ENCODE measurements at regions not wholly inside any gene's neighbourhood (a gene's known extent, or its start where the extent isn't known, plus 50 kb on each side); places are given as distances from the start of the nearest gene placed in this dataset.
"Not testable (repeated sequence)": the region's sequence is repeated elsewhere in the genome, so short reads cannot be mapped to it uniquely, and the experiment has no call there.

DNA sequence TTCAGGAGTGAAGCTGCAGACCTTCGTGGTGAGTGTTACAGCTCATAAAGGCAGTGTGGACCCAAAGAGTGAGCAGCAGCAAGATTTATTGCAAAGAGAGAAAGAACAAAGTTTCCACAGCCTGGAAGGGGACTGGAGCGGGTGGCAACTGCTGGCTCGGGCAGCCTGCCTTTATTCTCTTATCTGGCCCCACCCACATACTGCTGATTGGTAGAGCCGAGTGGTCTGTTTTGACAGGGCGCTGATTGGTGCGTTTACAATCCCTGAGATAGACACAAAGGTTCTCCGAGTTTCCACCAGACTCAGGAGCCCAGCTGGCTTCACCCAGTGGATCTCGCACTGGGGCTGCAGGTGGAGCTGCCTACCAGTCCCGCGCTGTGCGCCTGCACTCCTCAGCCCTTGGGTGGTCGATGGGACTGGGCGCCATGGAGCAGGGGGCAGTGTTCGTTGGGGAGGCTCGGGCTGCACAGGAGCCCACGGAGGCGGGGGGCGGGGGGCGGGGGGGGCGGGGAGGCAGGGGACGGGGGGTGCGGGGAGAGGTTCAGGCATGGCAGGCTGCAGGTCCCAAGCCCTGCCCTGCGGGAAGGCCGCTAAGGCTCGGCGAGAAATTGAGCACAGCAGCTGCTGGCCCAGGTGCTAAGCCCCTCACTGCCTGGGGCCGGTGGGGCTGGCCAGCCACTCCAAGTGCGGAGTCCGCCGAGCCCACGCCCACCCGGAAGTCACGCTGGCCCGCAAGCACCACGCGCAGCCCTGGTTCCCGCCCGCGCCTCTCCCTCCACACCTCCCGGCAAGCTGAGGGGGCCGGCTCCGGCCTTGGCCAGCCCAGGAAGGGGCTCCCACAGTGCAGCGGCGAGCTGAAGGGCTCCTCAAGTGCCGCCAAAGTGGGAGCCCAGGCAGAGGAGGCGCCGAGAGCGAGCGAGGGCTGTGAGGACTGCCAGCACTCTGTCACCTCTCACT is 59.9 kb upstream of the EN2 start:
- not testable (repeated sequence) for DNase-seq (ENCODE audit: low spot score)

DNA sequence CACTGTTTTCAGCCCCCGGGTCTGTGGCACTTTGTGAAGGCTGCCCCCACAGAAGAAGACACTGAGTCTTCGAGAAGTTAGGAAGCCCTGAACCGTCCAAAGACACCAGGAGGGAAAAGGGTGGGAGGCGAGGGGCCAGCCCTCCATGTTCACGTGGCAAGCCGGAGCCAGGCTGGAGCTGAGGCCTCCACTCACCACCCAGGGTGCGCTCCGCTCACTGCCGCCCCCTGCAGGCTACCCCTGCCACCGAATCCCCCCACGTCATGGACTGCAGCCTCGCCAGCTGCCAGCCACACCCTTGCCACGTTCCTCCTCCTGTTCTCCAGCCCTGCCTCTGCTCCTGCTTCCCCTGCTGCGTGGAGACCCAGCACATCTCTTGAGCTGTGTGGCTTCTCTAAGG is 59.0 kb upstream of the EN2 start:
- no peak for DNase-seq (ENCODE audit: low spot score)

DNA sequence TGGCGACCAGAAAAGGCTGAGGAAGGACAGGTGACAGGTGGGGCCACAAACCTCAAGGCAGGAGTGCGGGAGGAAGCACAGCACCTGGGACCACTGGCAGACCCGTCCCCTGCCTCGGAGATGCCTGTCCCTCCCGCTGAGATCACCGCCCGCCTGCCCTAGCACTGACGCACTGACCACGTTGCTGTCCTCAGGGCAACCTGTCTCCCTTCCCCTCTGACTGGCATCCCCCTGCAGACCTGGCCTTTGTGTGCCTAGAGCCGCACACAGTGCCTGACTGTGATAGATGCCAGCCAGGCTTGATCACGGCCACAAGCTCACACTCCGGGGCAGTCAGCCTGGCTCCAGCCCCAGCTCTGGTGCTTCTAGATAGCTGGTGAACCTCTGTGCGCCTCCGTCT is 58.4 kb upstream of the EN2 start:
- DNase-seq (ENCODE audit: low spot score), result no peak

DNA sequence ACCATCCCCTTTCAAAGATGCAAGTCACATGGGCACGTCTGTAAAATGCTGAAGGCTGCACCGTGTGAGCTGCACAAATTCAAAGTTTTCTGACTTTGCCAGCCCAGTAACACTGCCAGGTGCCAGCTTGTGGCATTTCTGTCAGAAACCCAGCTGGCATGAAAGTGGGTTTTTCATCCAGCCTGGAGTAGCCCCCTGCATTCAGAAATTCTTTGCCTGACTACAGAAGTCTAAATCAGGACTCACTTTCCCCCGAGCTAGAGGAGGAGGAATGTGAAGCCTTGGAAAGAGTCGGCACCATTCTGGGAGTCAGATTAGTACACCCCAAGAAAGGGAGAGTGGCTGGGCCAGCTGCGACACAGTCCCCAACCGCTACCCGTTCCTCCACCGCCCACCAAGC is 56.7 kb upstream of the EN2 start:
- DNase-seq (ENCODE audit: low spot score), result no peak

DNA sequence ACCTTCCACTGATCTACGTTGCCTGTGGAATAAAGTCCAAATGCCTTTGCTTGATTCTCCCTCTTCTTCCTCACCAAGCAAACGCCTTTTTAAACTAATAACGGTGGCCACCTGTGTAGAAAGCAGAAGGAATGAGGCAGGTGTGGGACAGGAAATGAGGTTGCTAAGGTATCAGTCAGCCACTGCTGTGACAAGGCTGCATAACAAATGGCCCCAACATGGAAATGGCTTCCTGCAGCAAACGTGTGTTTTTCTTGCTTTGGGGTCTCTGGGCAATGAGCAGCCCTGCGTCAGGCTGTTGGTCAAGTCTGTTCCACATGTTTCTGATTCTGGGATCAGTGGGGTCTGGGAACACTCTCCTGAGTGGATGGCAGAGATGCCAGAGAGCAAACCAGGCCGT is 56.0 kb upstream of the EN2 start:
- no peak for DNase-seq (ENCODE audit: low spot score)

DNA sequence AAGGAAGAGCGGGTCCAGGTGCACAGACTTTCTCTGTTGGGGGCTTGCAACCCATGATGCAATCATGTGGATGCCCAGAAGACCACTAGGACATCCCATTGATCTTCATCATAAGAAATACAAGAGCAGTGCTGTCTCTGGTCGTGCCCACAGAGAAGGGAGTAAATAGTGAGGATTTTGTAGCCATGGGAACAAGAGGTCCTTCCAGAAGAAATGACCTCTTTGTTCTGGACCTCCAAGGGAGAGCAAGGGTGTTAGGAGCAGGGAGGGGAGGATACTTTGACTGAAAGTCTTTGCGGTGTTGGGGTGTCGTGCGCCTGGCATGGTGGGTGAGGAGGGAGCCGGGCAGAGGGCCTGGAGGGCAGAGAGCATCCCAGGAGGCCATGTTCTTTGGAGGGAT is 55.0 kb upstream of the EN2 start:
- no peak for DNase-seq (ENCODE audit: low spot score)

DNA sequence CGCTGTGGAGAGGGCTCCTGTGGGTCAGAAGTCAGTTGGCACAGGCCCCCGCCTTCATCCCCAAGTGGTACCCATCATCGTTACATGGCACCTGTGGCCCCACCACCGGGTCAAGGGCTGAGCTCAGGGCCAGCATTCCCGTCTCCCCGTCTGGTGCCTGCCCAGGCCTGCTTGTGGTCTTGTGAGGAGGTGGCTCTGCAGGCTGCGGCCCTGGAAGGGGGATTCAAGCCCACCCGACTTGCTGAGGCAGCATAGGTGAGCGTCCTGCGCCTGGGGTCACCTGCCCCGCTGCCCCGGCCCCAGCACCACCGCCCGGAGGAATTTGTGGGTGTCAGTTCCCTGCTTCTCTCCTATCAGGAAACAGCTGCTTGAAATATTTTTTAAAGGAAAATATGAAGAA is 53.0 kb upstream of the EN2 start:
- DNase-seq (ENCODE audit: low spot score), result no peak

DNA sequence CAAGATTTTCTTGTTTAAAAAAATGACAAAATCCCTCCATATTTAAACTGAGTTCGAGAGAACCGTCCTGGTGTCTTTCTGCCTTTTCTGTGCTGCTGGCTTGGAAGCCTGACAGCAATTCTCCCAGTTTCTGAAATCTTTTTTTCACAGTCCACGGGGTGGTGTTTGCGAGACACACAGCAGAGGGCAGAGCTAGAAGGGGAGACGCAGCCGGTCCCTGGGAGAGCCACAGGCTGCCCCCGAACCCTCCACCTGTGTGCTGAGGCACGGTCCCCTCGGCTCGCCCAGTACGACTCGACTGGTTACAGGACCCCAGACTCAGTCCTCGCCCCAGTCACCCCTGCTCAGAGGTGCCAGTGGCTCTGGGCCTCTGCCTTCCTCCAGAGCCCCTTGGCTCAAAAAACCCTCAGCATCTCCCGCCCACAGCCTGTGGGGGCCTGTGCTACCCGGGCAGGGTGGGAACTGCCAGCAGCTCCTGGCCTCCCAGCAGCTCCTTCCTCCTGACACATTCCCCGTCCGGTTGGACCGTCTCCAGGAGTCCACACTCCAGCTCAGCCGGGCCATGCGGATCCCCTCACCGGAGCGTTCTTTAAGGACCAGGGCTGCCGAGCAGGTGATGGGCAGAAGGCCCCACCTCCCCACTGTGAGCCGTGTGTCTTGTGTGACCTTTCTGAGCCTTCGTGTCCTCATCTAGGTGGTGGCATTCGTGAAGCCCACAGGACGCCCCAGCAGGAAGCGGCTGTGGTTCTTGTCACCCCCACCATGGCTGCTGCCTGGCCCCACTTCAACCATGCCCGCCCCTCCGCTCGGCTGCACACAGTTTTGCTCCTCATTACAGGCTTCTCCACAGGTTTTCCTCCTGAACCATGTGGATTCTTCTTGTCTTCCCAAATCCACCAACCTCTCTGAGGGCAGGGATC is 52.3 kb upstream of the EN2 start:
- DNase-seq (ENCODE audit: low spot score), result no peak

DNA sequence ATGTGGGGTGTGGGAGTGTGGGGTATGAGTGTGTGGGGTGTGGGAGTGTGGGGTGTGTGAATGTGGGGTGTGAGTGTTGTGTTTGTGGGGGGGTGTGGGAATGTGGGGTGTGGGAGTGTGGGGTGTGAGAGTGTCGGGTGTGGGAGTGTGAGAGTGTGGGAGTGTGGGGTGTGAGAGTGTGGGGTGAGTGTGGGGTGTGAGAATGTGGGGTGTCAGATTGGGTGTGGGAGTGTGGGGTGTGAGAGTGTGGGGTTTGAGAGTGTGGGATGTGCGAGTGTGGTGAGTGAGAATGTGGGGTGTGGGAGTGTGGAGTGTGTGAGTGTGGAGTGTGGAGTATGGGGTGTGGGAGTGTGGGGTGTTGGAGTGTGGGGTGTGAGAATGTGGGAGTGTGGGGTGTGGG is 50.1 kb upstream of the EN2 start:
- no peak for DNase-seq (ENCODE audit: low spot score)
